ENCODE measurements at regions not wholly inside any gene's neighbourhood (a gene's known extent, or its start where the extent isn't known, plus 50 kb on each side); places are given as distances from the start of the nearest gene placed in this dataset.
"Not testable (repeated sequence)": the region's sequence is repeated elsewhere in the genome, so short reads cannot be mapped to it uniquely, and the experiment has no call there.

GRCh38 chr4:42205541-42205940 is 53.1 kb upstream of the BEND4 start:
- DNase-seq (no peak), ATAC-seq (no peak)
- intact Hi-C loops (cut with micrococcal nuclease) = no loop called here

GRCh38 chr4:42216664-42217063 is 64.2 kb upstream of the BEND4 start:
- intact Hi-C loops (cut with micrococcal nuclease) = no loop called here
- no peak for DNase-seq

GRCh38 chr4:42225286-42225685 is 72.8 kb upstream of the BEND4 start:
- intact Hi-C loops (cut with micrococcal nuclease) = no loop called here
- DNase-seq (no peak), ATAC-seq (no peak)

More at GRCh38 chr4:42216664-42217063, 64.2 kb upstream of the BEND4 start:
- ATAC-seq = no peak

- intact Hi-C loops (cut with micrococcal nuclease) = no loop called here
- DNase-seq (no peak), ATAC-seq (no peak)
These were observed 82.4 kb upstream of the BEND4 start for GRCh38 chr4:42234817-42235216.

GRCh38 chr4:42235304-42236021 is 83.0 kb upstream of the BEND4 start:
- DNase-seq = no peak
- ATAC-seq = no peak
- intact Hi-C loops (cut with micrococcal nuclease) = no loop called here

GRCh38 chr4:42237010-42237409 is 84.6 kb upstream of the BEND4 start:
- ATAC-seq (no peak), DNase-seq (no peak)
- intact Hi-C loops (cut with micrococcal nuclease) = no loop called here

GRCh38 chr4:42237451-42237850 is 85.0 kb upstream of the BEND4 start:
- ATAC-seq (no peak), DNase-seq (no peak)
- intact Hi-C loops (cut with micrococcal nuclease) = no loop called here

- DNase-seq = no peak
- no peak for ATAC-seq
- intact Hi-C loops (cut with micrococcal nuclease) = no loop called here
These were observed 96.5 kb upstream of the BEND4 start for GRCh38 chr4:42248972-42249371.

GRCh38 chr4:42252315-42252714 is 99.9 kb upstream of the BEND4 start:
- no peak for ATAC-seq
- no peak for DNase-seq
- intact Hi-C loops (cut with micrococcal nuclease) = no loop called here

- ATAC-seq; intact Hi-C loops (cut with micrococcal nuclease); DNase-seq: not testable (repeated sequence)
These were observed 105.2 kb upstream of the BEND4 start for GRCh38 chr4:42257645-42258044.

GRCh38 chr4:42262701-42263490 is 110.4 kb upstream of the BEND4 start:
- DNase-seq (no peak), ATAC-seq (no peak)
- intact Hi-C loops (cut with micrococcal nuclease) = no loop called here

- ATAC-seq = no peak
- intact Hi-C loops (cut with micrococcal nuclease) = no loop called here
- DNase-seq = no peak
These were observed 113.5 kb upstream of the BEND4 start for GRCh38 chr4:42265782-42266602.

GRCh38 chr4:42267724-42268123 is 115.3 kb upstream of the BEND4 start:
- no peak for DNase-seq
- no peak for ATAC-seq
- intact Hi-C loops (cut with micrococcal nuclease) = no loop called here

- DNase-seq (no peak), ATAC-seq (no peak)
- intact Hi-C loops (cut with micrococcal nuclease) = no loop called here
These were observed 116.4 kb upstream of the BEND4 start for GRCh38 chr4:42268824-42269223.

GRCh38 chr4:42271096-42271495 is 118.6 kb upstream of the BEND4 start:
- intact Hi-C loops (cut with micrococcal nuclease) = no loop called here
- no peak for ATAC-seq
- no peak for DNase-seq

- DNase-seq = no peak
- no peak for ATAC-seq
- intact Hi-C loops (cut with micrococcal nuclease) = no loop called here
These were observed 120.0 kb upstream of the SHISA3 start for GRCh38 chr4:42277291-42277690.

- intact Hi-C loops (cut with micrococcal nuclease) = no loop called here
These were observed 118.5 kb upstream of the SHISA3 start for GRCh38 chr4:42278709-42279324.

GRCh38 chr4:42280327-42281095 is 116.8 kb upstream of the SHISA3 start:
- intact Hi-C loops (cut with micrococcal nuclease) = loop anchor here (5.0 kb wide), 1 partner anchor 237 kb away; no protein-coding TSS in a partner anchor
- DNase-seq = no peak
- no peak for ATAC-seq

More at GRCh38 chr4:42278709-42279324, 118.5 kb upstream of the SHISA3 start:
- ATAC-seq = no peak
- DNase-seq = no peak
